Panc1 (cell line): ENCODE measurements at regions not wholly inside any gene's neighbourhood (a gene's known extent, or its start where the extent isn't known, plus 50 kb on each side); places are given as distances from the start of the nearest gene placed in this dataset.

Experiments
- ATAC-seq: fragments of 200-7000 bp; cut with Tn5 transposase; 2 replicates; pipeline ENCODE4 v1.9.1; 2020; ENCODE audit warnings: mild to moderate bottlenecking, moderate library complexity
- BruUV-seq: library from RNA; stranded (reverse); fragments of 400-500 nt; replicated peaks from 2 replicates; lab custom pipeline; 2021; lab: Mats Ljungman, UMichigan
- CTCF ChIA-PET: fragments of 300-600 bp; sonication (Branson Sonifier 250); formaldehyde crosslinking; loops from one replicate; lab custom pipeline; 2022; ENCODE audit warnings: antibody characterized with exemption; lab: Charles Lee
- POLR2A ChIA-PET: fragments of 300-600 bp; sonication (Branson Sonifier 250); formaldehyde crosslinking; loops from one replicate; lab custom pipeline; 2022; ENCODE audit warnings: antibody characterized with exemption; lab: Charles Lee
- DNase-seq: peaks from one replicate; pipeline ENCODE4 v3.0.0-alpha.2; 2010; ENCODE audit warnings: low read depth, low spot score
- H3K27ac ChIP-seq: 2 replicates; pipeline ENCODE4 v1.5.1; 2011; ENCODE audit warnings: mild to moderate bottlenecking, low read length, inconsistent platforms
- H3K27me3 ChIP-seq: fragments of 200-500 bp; sonication (Bioruptor generic); 2 replicates; pipeline ENCODE4 v1.6.0; 2014; ENCODE audit warnings: low read length, inconsistent platforms; ENCODE audit not compliant: control insufficient read depth, insufficient read depth
- H3K36me3 ChIP-seq: fragments of 200-500 bp; sonication (Bioruptor generic); 2 replicates; pipeline ENCODE4 v1.5.1; 2014; ENCODE audit warnings: inconsistent platforms, mild to moderate bottlenecking, low read length, moderate library complexity; ENCODE audit not compliant: control insufficient read depth, insufficient read depth
- H3K4me1 ChIP-seq: 2 replicates; pipeline ENCODE4 v1.5.1; 2011; ENCODE audit warnings: inconsistent platforms, mild to moderate bottlenecking, low read length, moderate library complexity; ENCODE audit not compliant: control insufficient read depth, insufficient read depth
- H3K4me3 ChIP-seq, 2 experiments: 2 replicates each; pipeline ENCODE4 v1.5.1; 2011 to 2012; ENCODE audit warnings: low read depth in 2 of 2, low read length in 2 of 2, mild to moderate bottlenecking in 2 of 2, inconsistent platforms in 1 of 2, moderate library complexity in 1 of 2
- H3K9me3 ChIP-seq: fragments of 200-500 bp; sonication (Bioruptor generic); 2 replicates; pipeline ENCODE4 v1.5.1; 2014; ENCODE audit warnings: low read depth, mild to moderate bottlenecking, inconsistent platforms, low read length, moderate library complexity; ENCODE audit not compliant: control insufficient read depth, insufficient read depth
- CTCF ChIP-seq: fragments of 450-650 bp; IDR thresholded peaks from 2 replicates; pipeline ENCODE4 v1.5.1; 2017; ENCODE audit warnings: mild to moderate bottlenecking
- POLR2AphosphoS5 ChIP-seq: IDR thresholded peaks from 2 replicates; pipeline ENCODE4 v1.6.1; 2012; ENCODE audit warnings: mild to moderate bottlenecking, low read depth, low read length, moderate library complexity
- REST ChIP-seq, 2 experiments: IDR thresholded peaks; 2 replicates each; pipeline ENCODE4 v1.6.1; 2011 to 2012; ENCODE audit warnings: low read depth in 2 of 2, control low read depth in 1 of 2, low read length in 1 of 2, mild to moderate bottlenecking in 1 of 2, moderate library complexity in 1 of 2; ENCODE audit not compliant: insufficient read depth in 1 of 2
- SIN3A ChIP-seq: IDR thresholded peaks from 2 replicates; pipeline ENCODE4 v1.6.1; 2012; ENCODE audit warnings: low read depth, mild to moderate bottlenecking, low read length, moderate library complexity, borderline replicate concordance; ENCODE audit not compliant: insufficient read depth
- TCF7L2 ChIP-seq: IDR thresholded peaks from 2 replicates; pipeline ENCODE4 v1.6.1; 2011; ENCODE audit warnings: mild to moderate bottlenecking, low read depth, low read length, inconsistent platforms
- in situ Hi-C: cut with HindIII; loops from 2 replicates; pipeline ENCODE4 v1.10.0; 2016; ENCODE audit warnings: low sequenced_read_pairs, low pct_unique_long_range_greater_than_20kb
- intact Hi-C: fragments of 100-400 bp; cut with micrococcal nuclease; formaldehyde crosslinking; loops from one replicate; pipeline ENCODE4 v1.10.0; 2022; ENCODE audit not compliant: unreplicated experiment

GRCh38 chr7:52685333-52685732 is 350.1 kb upstream of the POM121L12 start:
- Histone ChIP-seq H3K27ac (no peak overlapping the region), H3K36me3 (no peaks in the 10 kb centered on the region), H3K27me3 (no peaks in the 10 kb centered on the region), H3K4me3 (no peak overlapping the region), H3K9me3 (no peaks in the 10 kb centered on the region), H3K4me1 (no peaks in the 10 kb centered on the region)
- POLR2A ChIA-PET: no interaction called here
- CTCF ChIA-PET: no interaction called here
- intact Hi-C loops: no loop called here
- ATAC-seq: no peak
- no peak for DNase-seq
- no TSS peak for BruUV-seq
- no peak for TF ChIP-seq CTCF
- TF ChIP-seq TCF7L2: no peak
- TF ChIP-seq REST (IDR thresholded peaks at IDR 0.05; ENCODE audit: insufficient read depth in 1 of 2, low read depth in 2 of 2, low read length in 1 of 2): no peak
- TF ChIP-seq POLR2AphosphoS5: no peak
- no peak for TF ChIP-seq SIN3A
- in situ Hi-C loops: no loop called here

- CTCF ChIA-PET: interaction anchor here (0.6 kb wide), 1 partner anchor 266 kb away, joined by 4 read pairs; no protein-coding TSS in a partner anchor
- in situ Hi-C loops (no loop called here), intact Hi-C loops (no loop called here)
- Histone ChIP-seq H3K9me3 (no peaks in the 10 kb centered on the region), H3K36me3 (no peaks in the 10 kb centered on the region), H3K27me3 (no peaks in the 10 kb centered on the region), H3K4me1 (no peaks in the 10 kb centered on the region), H3K4me3 (no peak overlapping the region), H3K27ac (no peak overlapping the region)
- DNase-seq (no peak), ATAC-seq (no peak)
- BruUV-seq: no TSS peak
- POLR2A ChIA-PET: no interaction called here
- TF ChIP-seq POLR2AphosphoS5: no peak
- no peak for TF ChIP-seq TCF7L2
- no peak for TF ChIP-seq SIN3A
- no peak for TF ChIP-seq REST (IDR thresholded peaks at IDR 0.05; ENCODE audit: insufficient read depth in 1 of 2, low read depth in 2 of 2, low read length in 1 of 2)
- TF ChIP-seq CTCF: no peak
Measured at GRCh38 chr7:52684388-52684787, 351.0 kb upstream of the POM121L12 start.
